ENCODE measurements at regions not wholly inside any gene's neighbourhood (a gene's known extent, or its start where the extent isn't known, plus 50 kb on each side); places are given as distances from the start of the nearest gene placed in this dataset.
A peak's percentile ranks its signal among the peaks of the same experiment; 100 is the strongest.
"Not testable (repeated sequence)": the region's sequence is repeated elsewhere in the genome, so short reads cannot be mapped to it uniquely, and the experiment has no call there.

DNA sequence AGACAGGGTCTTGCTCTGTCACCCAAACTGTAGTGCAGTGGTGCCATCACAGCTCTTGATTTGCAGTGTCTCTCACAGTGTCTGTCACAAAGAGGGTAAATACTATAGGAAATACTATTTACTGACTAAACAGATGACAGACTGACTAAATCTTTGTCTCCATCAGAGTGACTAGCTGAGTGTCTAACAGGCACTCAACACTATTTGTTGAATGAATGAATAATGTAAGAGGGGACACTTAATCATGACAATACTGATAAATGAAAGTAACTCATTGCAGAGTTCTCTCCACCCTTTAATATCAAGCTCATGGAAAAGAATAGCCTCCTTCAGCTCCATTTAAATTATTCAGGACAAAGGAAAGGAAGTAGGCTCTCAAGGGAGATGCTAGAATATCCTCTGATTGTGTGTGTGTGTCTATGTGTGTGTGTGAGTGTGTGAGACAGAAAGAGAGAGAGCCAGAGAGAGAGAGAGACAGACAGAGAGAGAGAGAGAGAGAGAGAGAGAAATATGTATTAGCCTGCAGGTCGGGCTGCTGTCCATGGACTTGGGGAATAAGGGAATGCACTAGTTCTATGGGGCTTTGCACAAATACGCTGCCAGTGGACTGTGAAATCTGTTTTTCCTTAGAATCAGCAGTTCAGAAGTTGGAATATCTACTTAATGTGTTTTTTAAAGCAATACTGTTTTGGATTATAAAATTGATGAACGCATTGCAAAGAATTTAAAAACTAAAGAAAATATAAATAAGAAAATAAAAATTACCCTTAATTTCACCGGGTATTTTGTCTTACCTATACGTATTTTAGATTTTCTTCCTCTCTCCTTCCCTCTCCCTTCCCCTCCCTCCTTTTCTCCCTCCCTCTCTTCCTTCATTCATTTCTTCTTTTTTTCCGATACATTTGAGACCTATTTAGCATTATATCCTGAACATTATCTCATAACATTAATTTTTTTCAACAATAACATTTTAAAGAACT, 132.9 kb upstream of the LRIG1 start:
- Mint-ChIP-seq H3K27me3 (peaks cover 5% of the 10 kb centered on the region), H3K4me1 (ENCODE audit: low read depth) (peaks cover 4% of the 10 kb centered on the region), H3K9me3 (no peaks in the 10 kb centered on the region), H3K36me3 (ENCODE audit: low read depth) (no peaks in the 10 kb centered on the region), H3K4me3 (no peak overlapping the region), H3K27ac (no peak overlapping the region)
- intact Hi-C loops (cut with micrococcal nuclease), result no loop called here

DNA sequence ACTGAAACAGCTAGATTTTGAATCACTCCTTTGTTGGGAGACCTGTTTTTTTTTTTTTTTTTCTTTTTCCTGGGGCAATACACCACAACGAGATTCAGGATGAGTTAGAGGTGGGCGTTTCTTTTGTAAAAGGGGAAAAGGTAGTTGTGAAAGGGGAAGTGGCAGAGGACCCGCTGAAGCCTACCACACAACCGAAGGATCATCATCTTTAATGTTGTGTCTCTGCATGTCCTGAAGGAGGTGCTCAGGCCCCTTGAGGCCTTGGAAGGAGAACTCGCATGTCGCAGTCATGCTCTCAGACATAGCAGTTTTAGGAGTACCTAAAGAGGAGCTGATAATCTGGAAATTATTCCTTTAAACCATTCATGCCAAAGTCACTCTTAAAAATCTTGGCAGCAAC, 137.9 kb upstream of the LRIG1 start:
- Mint-ChIP-seq H3K36me3 (ENCODE audit: low read depth) (no peaks in the 10 kb centered on the region), H3K4me3 (no peak overlapping the region), H3K4me1 (ENCODE audit: low read depth) (peaks cover 21% of the 10 kb centered on the region), H3K9me3 (no peaks in the 10 kb centered on the region), H3K27me3 (peaks cover under 1% of the 10 kb centered on the region), H3K27ac (no peak overlapping the region)
- intact Hi-C loops (cut with micrococcal nuclease), result loop anchor here (5.0 kb wide), 1 partner anchor 179 kb away; no protein-coding TSS in a partner anchor

- intact Hi-C loops (cut with micrococcal nuclease), result loop anchor here (5.0 to 10.0 kb wide), 2 partner anchors 145 to 177 kb away; no protein-coding TSS in a partner anchor
- Mint-ChIP-seq H3K36me3 (ENCODE audit: low read depth) (no peaks in the 10 kb centered on the region), H3K27ac (no peak overlapping the region), H3K4me3 (no peak overlapping the region), H3K9me3 (no peaks in the 10 kb centered on the region), H3K4me1 (ENCODE audit: low read depth) (peaks cover 29% of the 10 kb centered on the region), H3K27me3 (no peaks in the 10 kb centered on the region)
Observed at GRCh38 chr3:66639809-66640356, 139.1 kb upstream of the LRIG1 start.

- Mint-ChIP-seq H3K27me3 (no peaks in the 10 kb centered on the region), H3K36me3 (ENCODE audit: low read depth) (no peaks in the 10 kb centered on the region), H3K4me3 (no peak overlapping the region), H3K4me1 (ENCODE audit: low read depth) (peaks cover 29% of the 10 kb centered on the region), H3K9me3 (peaks cover 2% of the 10 kb centered on the region), H3K27ac (no peak overlapping the region)
- intact Hi-C loops (cut with micrococcal nuclease), result loop anchor here (10.0 kb wide), 1 partner anchor 147 kb away; no protein-coding TSS in a partner anchor
Observed at GRCh38 chr3:66642019-66642418, 141.2 kb upstream of the LRIG1 start.

GRCh38 chr3:66642484-66642883, 141.7 kb upstream of the LRIG1 start:
- intact Hi-C loops (cut with micrococcal nuclease), result loop anchor here (10.0 kb wide), 1 partner anchor 148 kb away; no protein-coding TSS in a partner anchor
- H3K36me3 Mint-ChIP-seq (ENCODE audit: low read depth), result no peaks in the 10 kb centered on the region
- no peak overlapping the region for H3K4me3 Mint-ChIP-seq
- H3K9me3 Mint-ChIP-seq, result peaks cover 7% of the 10 kb centered on the region
- H3K27ac Mint-ChIP-seq, result no peak overlapping the region
- H3K27me3 Mint-ChIP-seq, result no peaks in the 10 kb centered on the region
- H3K4me1 Mint-ChIP-seq (ENCODE audit: low read depth), result peaks cover 29% of the 10 kb centered on the region

GRCh38 chr3:66644549-66644948, 143.7 kb upstream of the LRIG1 start:
- H3K27me3 Mint-ChIP-seq, result peaks cover 3% of the 10 kb centered on the region
- H3K4me1 Mint-ChIP-seq (ENCODE audit: low read depth), result peaks cover 20% of the 10 kb centered on the region
- intact Hi-C loops (cut with micrococcal nuclease), result loop anchor here (10.0 kb wide), 1 partner anchor 150 kb away; no protein-coding TSS in a partner anchor
- H3K4me3 Mint-ChIP-seq, result no peak overlapping the region
- H3K27ac Mint-ChIP-seq, result peak overlapping the region; percentile 41
- H3K36me3 Mint-ChIP-seq (ENCODE audit: low read depth), result no peaks in the 10 kb centered on the region
- H3K9me3 Mint-ChIP-seq, result peaks cover 8% of the 10 kb centered on the region

DNA sequence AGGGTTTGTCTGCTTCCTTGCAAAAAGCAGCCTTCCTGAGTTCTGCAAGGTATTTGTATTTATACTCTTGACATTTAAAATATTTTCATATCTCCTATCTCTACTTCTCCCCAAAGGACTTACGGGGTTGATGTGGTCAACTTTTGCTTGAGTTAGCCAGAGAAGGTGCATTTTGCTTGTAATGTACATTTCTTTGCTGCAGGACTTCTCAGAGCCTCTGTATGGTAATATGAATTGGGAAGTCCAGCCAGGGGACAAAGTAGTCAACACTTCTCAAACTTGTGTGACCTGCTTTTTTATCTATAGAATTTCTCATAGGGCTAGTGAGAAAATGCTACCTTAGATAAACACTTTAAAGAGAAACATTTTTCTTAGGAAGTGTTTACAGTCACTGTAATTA, 148.2 kb upstream of the LRIG1 start:
- intact Hi-C loops (cut with micrococcal nuclease), result loop anchor here (10.0 kb wide), 1 partner anchor 154 kb away; no protein-coding TSS in a partner anchor
- H3K4me3 Mint-ChIP-seq, result no peak overlapping the region
- H3K36me3 Mint-ChIP-seq (ENCODE audit: low read depth), result no peaks in the 10 kb centered on the region
- H3K27me3 Mint-ChIP-seq, result peaks cover 7% of the 10 kb centered on the region
- no peak overlapping the region for H3K27ac Mint-ChIP-seq
- peaks cover 8% of the 10 kb centered on the region for H3K4me1 Mint-ChIP-seq (ENCODE audit: low read depth)
- H3K9me3 Mint-ChIP-seq, result peaks cover 18% of the 10 kb centered on the region

GRCh38 chr3:66651520-66651919, 150.7 kb upstream of the LRIG1 start:
- peaks cover 18% of the 10 kb centered on the region for H3K9me3 Mint-ChIP-seq
- intact Hi-C loops (cut with micrococcal nuclease); H3K27ac Mint-ChIP-seq; H3K36me3 Mint-ChIP-seq (ENCODE audit: low read depth); H3K4me1 Mint-ChIP-seq (ENCODE audit: low read depth); H3K27me3 Mint-ChIP-seq; H3K4me3 Mint-ChIP-seq: not testable (repeated sequence)

DNA sequence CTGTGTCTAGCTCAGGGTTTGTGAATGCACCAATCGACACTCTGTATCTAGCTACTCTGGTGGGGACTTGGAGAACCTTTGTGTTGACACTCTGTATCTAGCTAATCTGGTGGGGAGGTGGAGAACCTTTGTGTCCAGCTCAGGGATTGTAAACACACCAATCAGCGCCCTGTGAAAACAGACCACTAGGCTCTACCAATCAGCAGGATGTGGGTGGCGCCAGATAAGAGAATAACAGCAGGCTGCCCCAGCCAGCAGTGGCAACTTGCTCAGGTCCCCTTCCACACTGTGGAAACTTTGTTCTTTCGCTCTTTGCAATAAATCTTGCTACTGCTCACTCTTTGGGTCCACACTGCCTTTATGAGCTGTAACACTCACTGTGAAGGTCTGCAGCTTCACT, 151.3 kb upstream of the LRIG1 start:
- H3K36me3 Mint-ChIP-seq (ENCODE audit: low read depth); H3K4me1 Mint-ChIP-seq (ENCODE audit: low read depth); H3K27ac Mint-ChIP-seq; H3K27me3 Mint-ChIP-seq; intact Hi-C loops (cut with micrococcal nuclease); H3K4me3 Mint-ChIP-seq: not testable (repeated sequence)
- H3K9me3 Mint-ChIP-seq, result peaks cover 15% of the 10 kb centered on the region

DNA sequence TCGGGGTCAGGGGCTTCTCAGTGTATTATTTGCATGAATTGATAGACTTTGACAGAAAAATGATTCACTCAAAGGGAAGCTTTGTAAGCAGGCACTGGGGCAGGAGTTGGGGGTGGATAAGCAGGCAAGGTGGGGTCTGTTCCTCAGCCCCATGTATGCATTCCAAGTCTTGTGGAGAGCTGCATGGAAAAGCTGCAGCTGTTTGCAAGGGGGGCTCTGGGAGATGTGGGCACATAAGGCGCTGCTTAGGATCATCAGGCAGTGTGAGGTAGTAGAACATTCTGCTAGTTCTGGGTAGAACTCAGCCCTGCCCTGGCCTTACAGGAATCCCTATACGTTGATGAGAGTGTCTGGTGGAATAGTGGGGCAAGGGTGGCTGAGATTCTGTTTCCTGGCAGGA, 154.2 kb upstream of the LRIG1 start:
- Mint-ChIP-seq H3K4me1 (ENCODE audit: low read depth) (no peaks in the 10 kb centered on the region), H3K9me3 (peaks cover 9% of the 10 kb centered on the region), H3K36me3 (ENCODE audit: low read depth) (no peaks in the 10 kb centered on the region), H3K4me3 (no peak overlapping the region), H3K27me3 (peaks cover 4% of the 10 kb centered on the region), H3K27ac (no peak overlapping the region)
- intact Hi-C loops (cut with micrococcal nuclease), result no loop called here

DNA sequence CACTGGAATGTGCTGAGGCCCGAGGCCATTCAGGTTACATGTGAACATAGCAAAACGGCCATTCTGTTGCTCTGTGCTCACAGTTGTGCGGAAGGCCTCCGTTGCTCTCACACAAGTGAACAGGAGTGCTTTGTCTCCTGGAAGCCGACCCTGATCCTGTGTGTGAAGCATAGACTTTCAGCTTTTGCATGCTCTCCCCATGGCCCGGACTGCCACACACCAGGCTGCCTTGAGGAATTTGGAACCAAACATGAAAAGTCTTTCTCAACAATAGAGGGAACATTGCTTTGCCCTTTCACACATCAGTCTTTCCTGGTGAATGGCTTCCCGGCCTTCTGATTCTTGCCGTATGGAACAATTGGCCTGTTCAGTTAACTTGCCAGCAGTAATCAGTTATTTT, 154.8 kb upstream of the LRIG1 start:
- Mint-ChIP-seq H3K4me1 (ENCODE audit: low read depth) (no peaks in the 10 kb centered on the region), H3K27me3 (peaks cover 4% of the 10 kb centered on the region)

DNA sequence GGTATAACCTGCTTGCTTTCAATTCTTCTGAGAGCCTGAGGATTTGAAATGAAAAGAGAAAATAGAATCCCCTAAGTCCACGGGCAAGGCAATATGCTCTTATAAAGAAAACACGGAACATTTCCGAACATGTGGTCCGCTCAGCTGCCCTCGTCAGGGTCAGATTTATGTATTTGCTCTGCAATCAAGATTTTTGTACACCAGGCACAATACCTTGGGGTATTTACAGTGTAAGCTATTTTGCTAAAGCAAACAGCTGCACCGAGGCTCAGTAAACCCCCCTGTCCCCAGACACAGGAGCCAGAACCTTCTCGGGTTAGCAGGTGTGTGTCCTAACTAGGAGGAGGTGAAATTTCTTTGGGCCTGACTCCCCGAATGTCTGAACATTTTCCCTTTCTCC, 155.8 kb upstream of the LRIG1 start:
- H3K4me1 Mint-ChIP-seq (ENCODE audit: low read depth), result no peaks in the 10 kb centered on the region
- H3K4me3 Mint-ChIP-seq, result no peak overlapping the region
- no peak overlapping the region for H3K27ac Mint-ChIP-seq
- H3K9me3 Mint-ChIP-seq, result no peaks in the 10 kb centered on the region
- H3K27me3 Mint-ChIP-seq, result peaks cover 4% of the 10 kb centered on the region
- H3K36me3 Mint-ChIP-seq (ENCODE audit: low read depth), result no peaks in the 10 kb centered on the region
- intact Hi-C loops (cut with micrococcal nuclease), result no loop called here

More for the DNA sequence above, 154.8 kb upstream of the LRIG1 start:
- H3K27ac Mint-ChIP-seq, result no peak overlapping the region
- intact Hi-C loops (cut with micrococcal nuclease), result no loop called here
- no peak overlapping the region for H3K4me3 Mint-ChIP-seq
- peaks cover 8% of the 10 kb centered on the region for H3K9me3 Mint-ChIP-seq
- H3K36me3 Mint-ChIP-seq (ENCODE audit: low read depth), result no peaks in the 10 kb centered on the region

GRCh38 chr3:66659056-66659455, 158.2 kb upstream of the LRIG1 start:
- Mint-ChIP-seq H3K27me3 (no peaks in the 10 kb centered on the region), H3K27ac (no peak overlapping the region), H3K4me3 (no peak overlapping the region), H3K36me3 (ENCODE audit: low read depth) (no peaks in the 10 kb centered on the region), H3K9me3 (no peaks in the 10 kb centered on the region), H3K4me1 (ENCODE audit: low read depth) (no peaks in the 10 kb centered on the region)
- intact Hi-C loops (cut with micrococcal nuclease), result no loop called here

DNA sequence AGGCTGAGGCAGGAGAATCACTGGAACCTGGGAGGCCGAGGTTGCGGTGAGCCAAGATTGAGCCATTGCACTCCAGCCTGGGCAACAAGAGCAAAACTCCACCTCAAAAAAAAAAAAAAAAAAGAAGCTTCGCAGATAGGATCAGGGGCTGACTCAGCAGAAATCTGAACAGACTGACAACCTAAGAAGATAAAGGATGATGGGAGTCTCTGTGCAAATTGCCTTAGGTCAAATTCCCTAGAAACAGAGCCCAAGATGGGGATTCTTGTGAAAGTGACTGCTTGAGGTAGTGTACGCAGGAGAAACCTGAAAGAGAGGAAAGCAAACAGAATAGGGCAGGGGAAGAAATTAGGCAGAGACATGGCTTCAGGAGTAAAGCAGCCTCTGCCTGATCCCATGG, 160.8 kb upstream of the LRIG1 start:
- peaks cover 3% of the 10 kb centered on the region for H3K27me3 Mint-ChIP-seq
- H3K4me3 Mint-ChIP-seq, result no peak overlapping the region
- H3K27ac Mint-ChIP-seq, result no peak overlapping the region
- no peaks in the 10 kb centered on the region for H3K4me1 Mint-ChIP-seq (ENCODE audit: low read depth)
- no peaks in the 10 kb centered on the region for H3K36me3 Mint-ChIP-seq (ENCODE audit: low read depth)
- intact Hi-C loops (cut with micrococcal nuclease), result no loop called here
- H3K9me3 Mint-ChIP-seq, result no peaks in the 10 kb centered on the region
